IMR-90 (cell line): ENCODE measurements at regions not wholly inside any gene's neighbourhood (a gene's known extent, or its start where the extent isn't known, plus 50 kb on each side); places are given as distances from the start of the nearest gene placed in this dataset.

ENCODE experiments used
- ATAC-seq: fragments of 200-7000 bp; cut with Tn5 transposase; 2 replicates; pipeline ENCODE4 v1.9.1; 2020; ENCODE audit warnings: low read depth, mild to moderate bottlenecking, moderate library complexity
- BruUV-seq: library from RNA; stranded (reverse); fragments of 400-500 nt; replicated peaks from 2 replicates; lab custom pipeline; 2021; lab: Mats Ljungman, UMichigan
- CTCF ChIA-PET: fragments of 300-600 bp; formaldehyde crosslinking; extraction: SDS; loops from one replicate; lab custom pipeline; 2021; ENCODE audit warnings: antibody characterized with exemption; lab: Yijun Ruan, JAX
- POLR2A ChIA-PET: fragments of 300-600 bp; sonication (Branson Sonifier 250); formaldehyde crosslinking; loops from one replicate; lab custom pipeline; 2022; ENCODE audit warnings: antibody characterized with exemption; ENCODE audit not compliant: unreplicated experiment; lab: Charles Lee
- DNase-seq: peaks from one replicate; pipeline ENCODE4 v3.0.0; 2013
- H2AFZ ChIP-seq: replicated peaks from 2 replicates; pipeline ENCODE3; 2013; ENCODE audit warnings: low read length, mild to moderate bottlenecking; ENCODE audit not compliant: poor library complexity
- H2AK5ac ChIP-seq: 2 replicates; pipeline ENCODE4 v1.6.1; 2013; ENCODE audit warnings: low read depth, low read length, inconsistent platforms
- H2AK9ac ChIP-seq: replicated peaks from 2 replicates; pipeline ENCODE3; 2013; ENCODE audit warnings: mild to moderate bottlenecking, low read depth, low read length, moderate library complexity; ENCODE audit not compliant: poor library complexity
- H2BK120ac ChIP-seq: 2 replicates; pipeline ENCODE4 v1.6.1; 2013; ENCODE audit warnings: low read depth, low read length, inconsistent platforms
- H2BK15ac ChIP-seq: 3 replicates; pipeline ENCODE4 v1.6.1; 2013; ENCODE audit warnings: low read depth, low read length, inconsistent platforms
- H2BK20ac ChIP-seq: 2 replicates; pipeline ENCODE4 v1.6.1; 2013; ENCODE audit warnings: low read depth, mild to moderate bottlenecking, inconsistent platforms, low read length, moderate library complexity
- H2BK5ac ChIP-seq: 2 replicates; pipeline ENCODE4 v1.6.1; 2013; ENCODE audit warnings: mild to moderate bottlenecking, low read depth, low read length, inconsistent platforms; ENCODE audit not compliant: poor library complexity, severe bottlenecking
- H3K14ac ChIP-seq: replicated peaks from 2 replicates; pipeline ENCODE4 v1.6.1; 2013; ENCODE audit warnings: low read depth, low read length, inconsistent platforms
- H3K18ac ChIP-seq: 2 replicates; pipeline ENCODE4 v1.6.1; 2013; ENCODE audit warnings: low read depth, low read length, control low read depth
- H3K23ac ChIP-seq: 2 replicates; pipeline ENCODE4 v1.6.1; 2013; ENCODE audit warnings: low read depth, low read length, inconsistent platforms
- H3K27ac ChIP-seq: 2 replicates; pipeline ENCODE4 v1.5.1; 2013; ENCODE audit warnings: mild to moderate bottlenecking, control low read depth, low read length; ENCODE audit not compliant: insufficient read depth
- H3K27me3 ChIP-seq: 2 replicates; pipeline ENCODE4 v1.6.1; 2013; ENCODE audit warnings: low read length; ENCODE audit not compliant: control insufficient read depth, insufficient read depth
- H3K36me3 ChIP-seq: 2 replicates; pipeline ENCODE4 v1.6.1; 2013; ENCODE audit warnings: low read length, mixed read lengths; ENCODE audit not compliant: control insufficient read depth, insufficient read depth
- H3K4ac ChIP-seq: 2 replicates; pipeline ENCODE4 v1.6.1; 2013; ENCODE audit warnings: low read depth, low read length, inconsistent platforms
- H3K4me1 ChIP-seq: 2 replicates; pipeline ENCODE4 v1.6.1; 2013; ENCODE audit warnings: low read length, mixed read lengths; ENCODE audit not compliant: control insufficient read depth, insufficient read depth
- H3K4me2 ChIP-seq: 2 replicates; pipeline ENCODE4 v1.6.1; 2013; ENCODE audit warnings: low read depth, mild to moderate bottlenecking, control low read depth, low read length, moderate library complexity
- H3K4me3 ChIP-seq: 2 replicates; pipeline ENCODE4 v1.5.1; 2013; ENCODE audit warnings: low read depth, mild to moderate bottlenecking, control low read depth, low read length, moderate library complexity; ENCODE audit not compliant: insufficient read depth
- H3K56ac ChIP-seq: 2 replicates; pipeline ENCODE4 v1.6.1; 2013; ENCODE audit warnings: low read length, inconsistent platforms; ENCODE audit not compliant: insufficient read depth; ENCODE audit errors: extremely low read depth
- H3K79me1 ChIP-seq, 2 experiments: 2 replicates each; pipeline ENCODE4 v1.6.1; 2013; ENCODE audit warnings: low read length in 2 of 2, inconsistent platforms in 1 of 2, low read depth in 1 of 2
- H3K9ac ChIP-seq: 2 replicates; pipeline ENCODE4 v1.6.1; 2013; ENCODE audit warnings: low read depth, low read length, control low read depth
- H3K9me1 ChIP-seq: 2 replicates; pipeline ENCODE4 v1.6.1; 2013; ENCODE audit warnings: low read length, inconsistent platforms; ENCODE audit not compliant: insufficient read depth
- H3K9me3 ChIP-seq: 2 replicates; pipeline ENCODE4 v1.6.1; 2013; ENCODE audit warnings: low read length; ENCODE audit not compliant: control insufficient read depth, insufficient read depth
- H4K20me1 ChIP-seq: 2 replicates; pipeline ENCODE4 v1.6.1; 2013; ENCODE audit warnings: low read length, inconsistent platforms; ENCODE audit not compliant: insufficient read depth
- H4K5ac ChIP-seq: 2 replicates; pipeline ENCODE4 v1.6.1; 2013; ENCODE audit warnings: mild to moderate bottlenecking, low read depth, low read length, control low read depth
- H4K8ac ChIP-seq, 2 experiments: 2 replicates each; pipeline ENCODE4 v1.6.1; 2013; ENCODE audit warnings: low read depth in 2 of 2, low read length in 2 of 2, control low read depth in 1 of 2, inconsistent platforms in 1 of 2
- H4K91ac ChIP-seq: 2 replicates; pipeline ENCODE4 v1.6.1; 2013; ENCODE audit warnings: low read depth, low read length, inconsistent platforms; ENCODE audit not compliant: insufficient read depth
- BHLHE40 ChIP-seq: fragments of 150-350 bp; IDR thresholded peaks from 2 replicates; pipeline ENCODE4 v1.6.1; 2016; ENCODE audit warnings: mild to moderate bottlenecking, low read depth, low read length
- CTCF ChIP-seq: conservative IDR thresholded peaks from 2 replicates; pipeline ENCODE4 v1.5.1; 2012; ENCODE audit warnings: mild to moderate bottlenecking, low read depth, low read length, improper control_type of control experiment
- FOS ChIP-seq: fragments of 150-350 bp; IDR thresholded peaks from 2 replicates; pipeline ENCODE4 v1.6.1; 2016; ENCODE audit warnings: low read depth, low read length
- MAFK ChIP-seq: IDR thresholded peaks from 2 replicates; pipeline ENCODE4 v1.6.1; 2012; ENCODE audit warnings: low read depth, low read length, improper control_type of control experiment
- MAZ ChIP-seq: IDR thresholded peaks from 2 replicates; pipeline ENCODE4 v1.6.1; 2012; ENCODE audit warnings: low read depth, mild to moderate bottlenecking, low read length, improper control_type of control experiment, moderate library complexity, borderline replicate concordance
- NFE2L2 ChIP-seq: fragments of 150-350 bp; IDR thresholded peaks from 2 replicates; pipeline ENCODE4 v1.6.1; 2016; ENCODE audit warnings: low read depth, mild to moderate bottlenecking, low read length
- RCOR1 ChIP-seq: IDR thresholded peaks from 2 replicates; pipeline ENCODE4 v1.6.1; 2012; ENCODE audit warnings: mild to moderate bottlenecking, low read length, improper control_type of control experiment; ENCODE audit not compliant: insufficient replicate concordance
- SMC3 ChIP-seq: fragments of 150-350 bp; IDR thresholded peaks from 2 replicates; pipeline ENCODE4 v1.6.1; 2016; ENCODE audit warnings: low read depth, mild to moderate bottlenecking, antibody characterized with exemption, low read length, moderate library complexity
- WGBS, 2 experiments: methylation state at CpG; one replicate each; pipeline versions ENCODE4 v1.1.5 to v1.1.7; 2013; ENCODE audit warnings: missing lambda C conversion rate in 2 of 2; ENCODE audit not compliant: insufficient read length in 1 of 2; ENCODE audit errors: extremely low coverage in 2 of 2; 5-methylcytosine and 5-hydroxymethylcytosine counted together
- dilution Hi-C: fragments of 300-500 bp; cut with HindIII; formaldehyde crosslinking; loops from one replicate; pipeline ENCODE4 v1.14.3; 2018; ENCODE audit warnings: low sequenced_read_pairs; ENCODE audit not compliant: unreplicated experiment
- in situ Hi-C: fragments of 300-500 bp; cut with MboI; formaldehyde crosslinking; loops from 3 replicates; pipeline ENCODE4 v1.14.3; 2019; ENCODE audit warnings: low sequenced_read_pairs, inconsistent platforms, mixed read lengths
- intact Hi-C: fragments of 100-400 bp; cut with micrococcal nuclease; formaldehyde crosslinking; loops from 2 replicates; pipeline ENCODE4 v1.10.0; 2022
- TF ChIP-seq, protein P1 (sequence below): fragments of 150-350 bp; IDR thresholded peaks from 2 replicates; pipeline ENCODE4 v1.6.1; 2016; ENCODE audit warnings: low read depth, mild to moderate bottlenecking, low read length, moderate library complexity, borderline replicate concordance

- in situ Hi-C loops: no loop called here
- Histone ChIP-seq H3K9ac (no peak overlapping the region), H3K9me3 (no peaks in the 10 kb centered on the region), H3K27ac (no peak overlapping the region), H2BK20ac (no peak overlapping the region), H3K4me1 (no peaks in the 10 kb centered on the region), H4K20me1 (no peaks in the 10 kb centered on the region), H4K91ac (no peak overlapping the region), H3K9me1 (no peaks in the 10 kb centered on the region), H2AK9ac (no peak overlapping the region), H3K27me3 (no peaks in the 10 kb centered on the region), H3K36me3 (no peaks in the 10 kb centered on the region), H2AFZ (no peak overlapping the region), H2BK120ac (no peak overlapping the region), H2BK5ac (no peak overlapping the region), H3K14ac (no peak overlapping the region), H2AK5ac (no peak overlapping the region), H4K5ac (no peak overlapping the region), H3K4ac (no peak overlapping the region), H3K4me2 (no peak overlapping the region), H3K23ac (no peak overlapping the region), H2BK15ac (no peak overlapping the region), H3K56ac (no peak overlapping the region), H3K79me1 (no peaks in the 10 kb centered on the region), H3K18ac (no peak overlapping the region), H3K4me3 (no peak overlapping the region), H4K8ac (no peak overlapping the region)
- intact Hi-C loops: no loop called here
- CTCF ChIA-PET: no interaction called here
- TF ChIP-seq BHLHE40 (no peak), MAFK (no peak), FOS (no peak), NFE2L2 (no peak), SMC3 (no peak), MAZ (no peak), RCOR1 (no peak), CTCF (no peak)
- TF ChIP-seq, protein P1, sequence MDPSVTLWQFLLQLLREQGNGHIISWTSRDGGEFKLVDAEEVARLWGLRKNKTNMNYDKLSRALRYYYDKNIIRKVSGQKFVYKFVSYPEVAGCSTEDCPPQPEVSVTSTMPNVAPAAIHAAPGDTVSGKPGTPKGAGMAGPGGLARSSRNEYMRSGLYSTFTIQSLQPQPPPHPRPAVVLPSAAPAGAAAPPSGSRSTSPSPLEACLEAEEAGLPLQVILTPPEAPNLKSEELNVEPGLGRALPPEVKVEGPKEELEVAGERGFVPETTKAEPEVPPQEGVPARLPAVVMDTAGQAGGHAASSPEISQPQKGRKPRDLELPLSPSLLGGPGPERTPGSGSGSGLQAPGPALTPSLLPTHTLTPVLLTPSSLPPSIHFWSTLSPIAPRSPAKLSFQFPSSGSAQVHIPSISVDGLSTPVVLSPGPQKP: no peak
- dilution Hi-C loops: no loop called here
- no TSS peak for BruUV-seq
- ATAC-seq (no peak), DNase-seq (no peak)
- 0% methylated on average over 1 of the region's 2 CpGs; no CpG with 5 or more reads in 1 of the 2 experiments for WGBS, 2 experiments
- POLR2A ChIA-PET: no interaction called here
Measured at GRCh38 chr9:102587281-102587680, 407.9 kb upstream of the CYLC2 start.
